Myocyte (in vitro differentiated cells): ENCODE measurements at regions not wholly inside any gene's neighbourhood (a gene's known extent, or its start where the extent isn't known, plus 50 kb on each side); places are given as distances from the start of the nearest gene placed in this dataset.
"Not testable (repeated sequence)": the region's sequence is repeated elsewhere in the genome, so short reads cannot be mapped to it uniquely, and the experiment has no call there.

ENCODE experiments used
- DNase-seq: peaks from one replicate; pipeline ENCODE4 v3.0.0-alpha.2; 2012; ENCODE audit warnings: low read depth

- DNase-seq = no peak
Observed at GRCh38 chr6:6998194-6998569, 109.6 kb upstream of the RREB1 start.

- DNase-seq = no peak
Observed at GRCh38 chr6:7000825-7001777, 106.7 kb upstream of the RREB1 start.

GRCh38 chr6:7003041-7003440, 104.7 kb upstream of the RREB1 start:
- DNase-seq = no peak

- DNase-seq = no peak
Observed at GRCh38 chr6:7004581-7005297, 103.0 kb upstream of the RREB1 start.

GRCh38 chr6:7006515-7007191, 101.1 kb upstream of the RREB1 start:
- DNase-seq = no peak

GRCh38 chr6:7008451-7008988, 99.2 kb upstream of the RREB1 start:
- DNase-seq = no peak

GRCh38 chr6:7016226-7016625, 91.5 kb upstream of the RREB1 start:
- DNase-seq = no peak

GRCh38 chr6:7021301-7021700, 86.5 kb upstream of the RREB1 start:
- DNase-seq = no peak

- DNase-seq = no peak
Observed at GRCh38 chr6:7025861-7026260, 81.9 kb upstream of the RREB1 start.

GRCh38 chr6:7028963-7029362, 78.8 kb upstream of the RREB1 start:
- DNase-seq = not testable (repeated sequence)

GRCh38 chr6:7030968-7031367, 76.8 kb upstream of the RREB1 start:
- not testable (repeated sequence) for DNase-seq

GRCh38 chr6:7033202-7033601, 74.6 kb upstream of the RREB1 start:
- no peak for DNase-seq

GRCh38 chr6:7034055-7034454, 73.7 kb upstream of the RREB1 start:
- DNase-seq = no peak

GRCh38 chr6:7035837-7036249, 71.9 kb upstream of the RREB1 start:
- DNase-seq = no peak

GRCh38 chr6:7041511-7042026, 66.2 kb upstream of the RREB1 start:
- DNase-seq = no peak

- DNase-seq = no peak
Observed at GRCh38 chr6:7042056-7042653, 65.6 kb upstream of the RREB1 start.

- DNase-seq = peak; percentile 32
Observed at GRCh38 chr6:7042654-7043545, 64.9 kb upstream of the RREB1 start.

GRCh38 chr6:7045331-7045730, 62.4 kb upstream of the RREB1 start:
- no peak for DNase-seq

GRCh38 chr6:7045746-7046145, 62.0 kb upstream of the RREB1 start:
- no peak for DNase-seq

- DNase-seq = no peak
Observed at GRCh38 chr6:7047128-7047527, 60.6 kb upstream of the RREB1 start.
